Psoas muscle (tissue), 7 donors: ENCODE measurements at regions not wholly inside any gene's neighbourhood (a gene's known extent, or its start where the extent isn't known, plus 50 kb on each side); places are given as distances from the start of the nearest gene placed in this dataset.

Source experiments
- ATAC-seq, 4 donors: fragments of 200-7000 bp; cut with Tn5 transposase; one replicate each; pipeline ENCODE4 v1.9.1; 2020; ENCODE audit warnings: moderate library complexity in 3 of 4, mild to moderate bottlenecking in 2 of 4
- DNase-seq, 2 donors: peaks; one replicate each; pipeline ENCODE4 v3.0.0-alpha.2; 2020
- H3K27ac ChIP-seq: fragments of 200-600 bp; one replicate; pipeline ENCODE4 v1.8.0; 2022
- H3K27me3 ChIP-seq, 3 donors: fragments of 200-600 bp in 1 of 3; one replicate each; pipeline versions ENCODE4 v1.6.1 to v1.8.0; 2013 to 2022; ENCODE audit warnings: low read length in 2 of 3, mild to moderate bottlenecking in 2 of 3, moderate library complexity in 1 of 3; ENCODE audit not compliant: insufficient read depth in 3 of 3
- H3K36me3 ChIP-seq, 2 donors: fragments of 200-600 bp in 1 of 2; one replicate each; pipeline versions ENCODE4 v1.6.1 to v1.8.0; 2013 to 2022; ENCODE audit warnings: low read depth in 1 of 2, mild to moderate bottlenecking in 1 of 2, moderate library complexity in 1 of 2; ENCODE audit not compliant: insufficient read depth in 1 of 2
- H3K4me1 ChIP-seq: fragments of 200-600 bp; one replicate; pipeline ENCODE4 v1.8.0; 2022
- H3K4me3 ChIP-seq: fragments of 200-600 bp; one replicate; pipeline ENCODE4 v1.8.0; 2022; ENCODE audit warnings: mild to moderate bottlenecking
- H3K9me3 ChIP-seq: fragments of 200-600 bp; one replicate; pipeline ENCODE4 v1.8.0; 2022
- CTCF ChIP-seq: fragments of 200-600 bp; IDR thresholded peaks from one replicate; pipeline ENCODE4 v1.8.0; 2022; ENCODE audit warnings: antibody characterized with exemption
- WGBS, 3 donors: extraction: QIAGEN DNeasy Blood & Tissue Kit; methylation state at CpG; one replicate each; pipeline versions ENCODE4 v1.1.6 to v1.1.7; 2013; 5-methylcytosine and 5-hydroxymethylcytosine counted together
- intact Hi-C, 2 donors: fragments of 100-400 bp; cut with DNase I; formaldehyde crosslinking; loops; one replicate each; pipeline versions ENCODE4 v1.11.0 to v1.14.2; 2022
- donor health status: healthy with polysubstance abuse.
- donor health status: DM: no; HTN: no; CAD: no; lungs with moderate emphysema.
- donor health status: Bipolar disorder and iron deficiency.
- donor health status: healthy.
- donor health status: DM: yes; HTN: yes; CAD: no.
- donor health status: DM: no; HTN: no; CAD: no.
- donor health status: DM: yes; HTN: yes; CAD: no.

GRCh38 chr10:10870523-10871241 is 147.0 kb upstream of the CELF2 start:
- ATAC-seq = peak in 2 of 4 donors; percentile 23 to 75
- Histone ChIP-seq H3K9me3 (no peaks in the 10 kb centered on the region), H3K4me3 (peak overlapping the region; percentile 5), H3K36me3 (no peaks in the 10 kb centered on the region), H3K27me3 (no peaks in the 10 kb centered on the region), H3K27ac (peak overlapping the region; percentile 39), H3K4me1 (peaks cover 9% of the 10 kb centered on the region)
- no peak for DNase-seq
- WGBS, 3 donors = 53 to 71% (median 55%) methylated on average over 16 of the region's 16 CpGs
- intact Hi-C loops = no loop called here
- TF ChIP-seq CTCF = no peak

GRCh38 chr10:10871352-10871751 is 146.3 kb upstream of the CELF2 start:
- WGBS, 3 donors = 69 to 71% (median 70%) methylated on average over 7 of the region's 7 CpGs
- Histone ChIP-seq H3K4me3 (no peak overlapping the region), H3K27ac (peak overlapping the region; percentile 39), H3K27me3 (no peaks in the 10 kb centered on the region), H3K36me3 (no peaks in the 10 kb centered on the region), H3K9me3 (no peaks in the 10 kb centered on the region), H3K4me1 (peaks cover 9% of the 10 kb centered on the region)
- ATAC-seq (no peak), DNase-seq (no peak)
- no peak for TF ChIP-seq CTCF
- intact Hi-C loops = no loop called here

GRCh38 chr10:10872035-10872673 is 145.5 kb upstream of the CELF2 start:
- peak in 3 of 4 donors; percentile 35 to 80 (median 65) for ATAC-seq
- intact Hi-C loops = no loop called here
- TF ChIP-seq CTCF = no peak
- Histone ChIP-seq H3K4me1 (peaks cover 9% of the 10 kb centered on the region), H3K27me3 (no peaks in the 10 kb centered on the region), H3K9me3 (no peaks in the 10 kb centered on the region), H3K36me3 (no peaks in the 10 kb centered on the region), H3K27ac (peak overlapping the region; percentile 39), H3K4me3 (no peak overlapping the region)
- WGBS, 3 donors = 12 to 14% (median 13%) methylated on average over 6 of the region's 6 CpGs
- DNase-seq = no peak

GRCh38 chr10:10872764-10873163 is 144.9 kb upstream of the CELF2 start:
- Histone ChIP-seq H3K27me3 (no peaks in the 10 kb centered on the region), H3K36me3 (no peaks in the 10 kb centered on the region), H3K27ac (peak overlapping the region; percentile 39), H3K9me3 (no peaks in the 10 kb centered on the region), H3K4me1 (peaks cover 9% of the 10 kb centered on the region), H3K4me3 (no peak overlapping the region)
- DNase-seq (no peak), ATAC-seq (no peak)
- WGBS, 3 donors = 85 to 94% (median 88%) methylated on average over 2 of the region's 2 CpGs
- intact Hi-C loops = no loop called here
- TF ChIP-seq CTCF = no peak
